Hepatocyte (in vitro differentiated cells): ENCODE measurements at regions not wholly inside any gene's neighbourhood (a gene's known extent, or its start where the extent isn't known, plus 50 kb on each side); places are given as distances from the start of the nearest gene placed in this dataset.

ENCODE experiments used
- CTCF ChIP-seq: fragments of 200-600 bp; sonication (generic); IDR thresholded peaks from 2 replicates; pipeline ENCODE4 v1.5.1; 2016; ENCODE audit warnings: antibody characterized with exemption, mild to moderate bottlenecking; ENCODE audit not compliant: poor library complexity
- EZH2 ChIP-seq: fragments of 200-600 bp; sonication (generic); IDR thresholded peaks from 2 replicates; pipeline ENCODE4 v1.6.1; 2016; ENCODE audit warnings: antibody characterized with exemption, mild to moderate bottlenecking, borderline replicate concordance

GRCh38 chr1:170230323-170230722 is 84.6 kb downstream of the NTMT2 start:
- TF ChIP-seq EZH2 (no peak), CTCF (no peak)
